Caco-2 (cell line): ENCODE measurements at regions not wholly inside any gene's neighbourhood (a gene's known extent, or its start where the extent isn't known, plus 50 kb on each side); places are given as distances from the start of the nearest gene placed in this dataset.

Experiments used
- BruUV-seq: library from RNA; stranded (reverse); fragments of 400-500 nt; replicated peaks from 2 replicates; lab custom pipeline; 2021; lab: Mats Ljungman, UMichigan
- CTCF ChIA-PET: fragments of 300-600 bp; sonication (Branson Sonifier 250); formaldehyde crosslinking; loops from one replicate; lab custom pipeline; 2022; ENCODE audit warnings: antibody characterized with exemption; lab: Charles Lee
- POLR2A ChIA-PET: fragments of 300-600 bp; sonication (Branson Sonifier 250); formaldehyde crosslinking; loops from one replicate; lab custom pipeline; 2022; ENCODE audit warnings: antibody characterized with exemption; lab: Charles Lee
- DNase-seq, 2 experiments: peaks; one replicate each; pipeline versions ENCODE4 v3.0.0 to v3.0.0-alpha.2; 2020 to 2022
- H3K27me3 ChIP-seq: replicated peaks from 2 replicates; pipeline ENCODE4 v1.6.0; 2011; ENCODE audit warnings: low read length; ENCODE audit not compliant: control insufficient read depth, insufficient read depth
- H3K36me3 ChIP-seq: 2 replicates; pipeline ENCODE4 v1.5.1; 2011; ENCODE audit warnings: low read length; ENCODE audit not compliant: control insufficient read depth, insufficient read depth
- H3K4me1 ChIP-seq: fragments of 250-450 bp; sonication (Bioruptor Pico); 2 replicates; pipeline ENCODE4 v1.5.1; 2020; ENCODE audit warnings: mild to moderate bottlenecking
- H3K4me3 ChIP-seq: 2 replicates; pipeline ENCODE4 v1.5.1; 2011; ENCODE audit warnings: low read depth, mild to moderate bottlenecking, control low read depth, low read length
- H3K9me3 ChIP-seq: fragments of 250-450 bp; sonication (Bioruptor Pico); 2 replicates; pipeline ENCODE4 v1.5.1; 2020; ENCODE audit warnings: mild to moderate bottlenecking, moderate library complexity
- H3K27ac Mint-ChIP-seq: one replicate; pipeline ENCODE4 v1.8.0; 2022; ENCODE audit warnings: mixed read lengths; ENCODE audit not compliant: unreplicated experiment
- H3K27me3 Mint-ChIP-seq: one replicate; pipeline ENCODE4 v1.8.0; 2022; ENCODE audit warnings: mixed read lengths; ENCODE audit not compliant: insufficient read depth, unreplicated experiment
- H3K36me3 Mint-ChIP-seq: one replicate; pipeline ENCODE4 v1.8.0; 2022; ENCODE audit warnings: mild to moderate bottlenecking, mixed read lengths; ENCODE audit not compliant: insufficient read depth, unreplicated experiment
- H3K4me1 Mint-ChIP-seq: one replicate; pipeline ENCODE4 v1.8.0; 2022; ENCODE audit warnings: low read depth, mixed read lengths; ENCODE audit not compliant: unreplicated experiment
- H3K4me3 Mint-ChIP-seq: one replicate; pipeline ENCODE4 v1.8.0; 2022; ENCODE audit warnings: mild to moderate bottlenecking, moderate library complexity, mixed read lengths; ENCODE audit not compliant: unreplicated experiment
- H3K9me3 Mint-ChIP-seq: one replicate; pipeline ENCODE4 v1.8.0; 2022; ENCODE audit warnings: mixed read lengths; ENCODE audit not compliant: unreplicated experiment
- CTCF ChIP-seq, 2 experiments: fragments of 200-600 bp in 1 of 2; IDR thresholded peaks; 1 replicate in 1 of 2; 2 replicates in 1 of 2; pipeline versions ENCODE4 v1.5.1 to v1.8.0; 2011 to 2022; ENCODE audit warnings: antibody characterized with exemption in 1 of 2, control low read depth in 1 of 2, inconsistent platforms in 1 of 2, low read depth in 1 of 2, low read length in 1 of 2, mild to moderate bottlenecking in 1 of 2, moderate library complexity in 1 of 2; ENCODE audit not compliant: insufficient read depth in 1 of 2, severe bottlenecking in 1 of 2, unreplicated experiment in 1 of 2
- intact Hi-C: fragments of 100-400 bp; cut with micrococcal nuclease; formaldehyde crosslinking; loops from one replicate; pipeline ENCODE4 v1.10.0; 2022; ENCODE audit not compliant: unreplicated experiment

GRCh38 chr5:135269931-135270421, 129.1 kb downstream of the MACROH2A1 start:
- ChIA-PET CTCF (interaction anchor here (1.2 kb wide), 1 partner anchor 353 kb away, joined by 3 read pairs; no protein-coding TSS in a partner anchor), POLR2A (interaction anchor here (0.6 kb wide), 1 partner anchor 59 kb away, joined by 3 read pairs; no protein-coding TSS in a partner anchor)
- no peak overlapping the region for H3K27ac Mint-ChIP-seq

GRCh38 chr5:135269199-135269598, 129.8 kb downstream of the MACROH2A1 start:
- Mint-ChIP-seq H3K9me3 (no peaks in the 10 kb centered on the region), H3K4me3 (no peak overlapping the region), H3K4me1 (peaks cover 37% of the 10 kb centered on the region), H3K36me3 (no peaks in the 10 kb centered on the region), H3K27ac (no peak overlapping the region), H3K27me3 (no peaks in the 10 kb centered on the region)
- Histone ChIP-seq H3K4me3 (no peak overlapping the region), H3K36me3 (no peaks in the 10 kb centered on the region), H3K27me3 (no peaks in the 10 kb centered on the region), H3K9me3 (no peaks in the 10 kb centered on the region), H3K4me1 (peaks cover 30% of the 10 kb centered on the region)
- no TSS peak for BruUV-seq
- no peak for TF ChIP-seq CTCF (IDR thresholded peaks at IDR 0.05; ENCODE audit: insufficient read depth in 1 of 2, low read depth in 1 of 2, low read length in 1 of 2, severe bottlenecking in 1 of 2, unreplicated experiment in 1 of 2)
- POLR2A ChIA-PET = no interaction called here
- DNase-seq = no peak
- intact Hi-C loops = no loop called here
- CTCF ChIA-PET = no interaction called here

More at GRCh38 chr5:135269931-135270421, 129.1 kb downstream of the MACROH2A1 start:
- TF ChIP-seq CTCF (IDR thresholded peaks at IDR 0.05; ENCODE audit: insufficient read depth in 1 of 2, low read depth in 1 of 2, low read length in 1 of 2, severe bottlenecking in 1 of 2, unreplicated experiment in 1 of 2) = no peak
- Histone ChIP-seq H3K4me1 (peaks cover 26% of the 10 kb centered on the region), H3K9me3 (no peaks in the 10 kb centered on the region), H3K36me3 (no peaks in the 10 kb centered on the region), H3K4me3 (no peak overlapping the region), H3K27me3 (no peaks in the 10 kb centered on the region)
- H3K9me3 Mint-ChIP-seq = no peaks in the 10 kb centered on the region
- no peak overlapping the region for H3K4me3 Mint-ChIP-seq
- intact Hi-C loops = no loop called here
- BruUV-seq = no TSS peak
- H3K4me1 Mint-ChIP-seq = peaks cover 30% of the 10 kb centered on the region
- no peaks in the 10 kb centered on the region for H3K27me3 Mint-ChIP-seq
- H3K36me3 Mint-ChIP-seq = no peaks in the 10 kb centered on the region
- DNase-seq = no peak

- Histone ChIP-seq H3K27me3 (no peaks in the 10 kb centered on the region), H3K36me3 (no peaks in the 10 kb centered on the region), H3K9me3 (no peaks in the 10 kb centered on the region), H3K4me1 (peaks cover 50% of the 10 kb centered on the region), H3K4me3 (no peak overlapping the region)
- BruUV-seq = no TSS peak
- no peak for DNase-seq
- Mint-ChIP-seq H3K27ac (peak overlapping the region; percentile 56), H3K36me3 (peaks cover 5% of the 10 kb centered on the region), H3K9me3 (no peaks in the 10 kb centered on the region), H3K27me3 (no peaks in the 10 kb centered on the region), H3K4me1 (peaks cover 39% of the 10 kb centered on the region), H3K4me3 (no peak overlapping the region)
- intact Hi-C loops = no loop called here
- POLR2A ChIA-PET = no interaction called here
- CTCF ChIA-PET = no interaction called here
- TF ChIP-seq CTCF (IDR thresholded peaks at IDR 0.05; ENCODE audit: insufficient read depth in 1 of 2, low read depth in 1 of 2, low read length in 1 of 2, severe bottlenecking in 1 of 2, unreplicated experiment in 1 of 2) = no peak
These were observed 132.1 kb downstream of the MACROH2A1 start for GRCh38 chr5:135266975-135267374.
